Cardiac fibroblast (primary cell): ENCODE measurements at regions not wholly inside any gene's neighbourhood (a gene's known extent, or its start where the extent isn't known, plus 50 kb on each side); places are given as distances from the start of the nearest gene placed in this dataset.

Experiments used
- DNase-seq, 2 donors: peaks; one replicate each; pipeline versions ENCODE4 v3.0.0 to v3.0.0-alpha.2; 2010; ENCODE audit warnings: low read depth in 2 of 2
- H3K4me3 ChIP-seq, 2 donors: replicated peaks in 1 of 2; 1 replicate in 1 of 2; 2 replicates in 1 of 2; pipeline ENCODE4 v1.5.1; 2011; ENCODE audit warnings: low read depth in 2 of 2, low read length in 2 of 2, mild to moderate bottlenecking in 2 of 2, moderate library complexity in 1 of 2
- CTCF ChIP-seq: IDR thresholded peaks from one replicate; pipeline ENCODE4 v1.5.1; 2011; ENCODE audit warnings: low read depth, mild to moderate bottlenecking, low read length, inconsistent platforms

DNA sequence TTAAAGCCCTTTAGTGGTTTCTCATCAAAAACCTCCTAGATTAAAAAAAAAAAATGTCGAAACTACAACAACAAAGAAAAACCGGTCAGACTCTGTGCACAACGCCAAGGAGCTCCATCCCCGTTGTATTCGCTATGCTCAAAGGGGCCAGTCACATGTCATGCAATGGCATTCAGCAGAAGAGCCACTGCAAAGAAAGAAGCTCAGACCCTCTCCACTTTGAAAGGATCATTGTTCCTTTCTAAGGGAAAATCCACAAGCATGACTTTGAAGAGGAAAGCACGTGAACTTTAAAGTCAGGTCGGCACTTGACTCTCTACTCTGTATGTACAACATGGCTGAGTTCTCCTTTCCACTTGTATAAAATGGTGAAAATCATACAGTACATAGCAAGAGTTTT lies 655.6 kb downstream of the ETS1 start:
- TF ChIP-seq CTCF: no peak
- DNase-seq: no peak
- H3K4me3 ChIP-seq: no peak overlapping the region

DNA sequence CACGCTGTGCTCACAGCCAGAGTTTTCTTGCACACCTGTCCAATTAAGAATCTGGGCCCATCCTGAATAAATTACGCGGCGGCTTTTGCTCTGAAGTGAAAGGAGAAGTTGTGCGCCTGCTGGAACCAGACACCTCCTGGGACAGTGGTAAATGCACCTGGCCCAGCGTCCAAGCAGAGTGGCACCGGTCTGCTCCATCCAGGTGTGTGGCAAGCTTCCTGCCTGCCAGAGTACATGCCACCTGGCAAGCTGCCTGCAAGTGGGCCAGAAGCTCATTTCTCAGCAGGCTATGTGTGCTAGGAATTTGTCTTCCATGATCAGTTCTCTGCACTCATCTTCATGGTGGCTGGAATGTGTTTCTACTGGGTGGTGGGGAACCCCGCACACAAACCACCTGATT lies 660.6 kb downstream of the ETS1 start:
- H3K4me3 ChIP-seq: no peak overlapping the region
- TF ChIP-seq CTCF: no peak
- DNase-seq: no peak

GRCh38 chr11:127925475-127925874 lies 661.9 kb downstream of the ETS1 start:
- no peak overlapping the region for H3K4me3 ChIP-seq
- peak in 1 of 2 donors; percentile 67 for DNase-seq
- TF ChIP-seq CTCF: no peak

DNA sequence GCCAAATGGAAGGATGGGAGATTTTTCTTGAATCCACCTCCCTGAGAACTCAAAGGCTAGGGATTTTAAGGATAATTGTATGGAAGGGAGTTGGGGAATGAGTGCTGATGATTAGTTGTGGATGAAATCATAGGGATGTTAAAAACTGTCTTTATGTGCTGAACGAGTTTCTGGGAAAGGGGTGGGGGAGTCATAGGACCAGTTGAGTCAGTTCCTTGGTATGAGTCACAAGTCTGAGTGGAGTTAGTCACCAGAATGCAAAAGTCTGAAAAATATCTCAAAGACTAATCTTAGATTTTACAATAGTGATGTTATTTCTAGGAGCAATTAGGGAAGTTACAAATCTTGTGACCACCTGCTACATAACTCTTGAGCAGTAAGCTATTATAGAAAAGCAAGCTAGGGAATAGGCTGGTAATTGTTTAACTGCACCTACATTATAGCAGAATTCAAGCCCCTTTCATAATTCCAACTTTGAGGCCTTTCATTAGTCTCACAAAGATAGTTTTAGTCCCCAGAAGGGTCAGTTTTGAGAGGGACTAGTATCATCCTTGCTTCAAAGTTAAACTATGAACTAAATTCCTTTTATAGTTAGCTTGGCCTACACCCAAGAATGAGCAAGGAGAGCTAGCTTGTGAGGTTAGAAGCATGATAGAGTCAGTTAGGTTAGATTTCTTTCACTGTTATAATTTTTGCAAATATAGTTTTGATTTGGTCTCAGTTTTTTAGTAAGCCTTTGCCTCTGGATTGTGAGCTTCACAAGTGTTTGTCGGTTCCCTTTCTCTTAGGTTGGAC lies 668.0 kb downstream of the ETS1 start:
- TF ChIP-seq CTCF: no peak
- H3K4me3 ChIP-seq: no peak overlapping the region
- peak; percentile 39 to 95 for DNase-seq

DNA sequence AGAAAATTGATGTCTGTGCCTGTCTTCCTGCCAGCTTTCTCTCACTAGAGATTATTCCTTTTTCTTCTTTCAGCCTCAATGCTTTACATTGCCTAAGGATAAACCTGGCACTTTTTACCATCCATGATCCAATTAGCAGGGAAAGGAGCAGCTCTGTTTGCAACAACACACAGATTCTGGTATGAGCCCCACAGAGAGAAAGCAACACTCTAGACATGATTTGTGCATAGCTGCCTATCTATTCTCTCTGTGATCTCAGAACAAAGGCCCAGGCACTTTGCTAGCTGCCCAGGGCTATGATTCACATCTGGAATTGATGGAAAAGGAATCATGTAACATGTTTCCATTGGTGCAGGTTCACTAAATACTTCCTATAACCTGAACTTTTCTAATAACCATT lies 685.0 kb downstream of the ETS1 start:
- no peak for DNase-seq
- TF ChIP-seq CTCF: no peak
- H3K4me3 ChIP-seq: no peak overlapping the region

DNA sequence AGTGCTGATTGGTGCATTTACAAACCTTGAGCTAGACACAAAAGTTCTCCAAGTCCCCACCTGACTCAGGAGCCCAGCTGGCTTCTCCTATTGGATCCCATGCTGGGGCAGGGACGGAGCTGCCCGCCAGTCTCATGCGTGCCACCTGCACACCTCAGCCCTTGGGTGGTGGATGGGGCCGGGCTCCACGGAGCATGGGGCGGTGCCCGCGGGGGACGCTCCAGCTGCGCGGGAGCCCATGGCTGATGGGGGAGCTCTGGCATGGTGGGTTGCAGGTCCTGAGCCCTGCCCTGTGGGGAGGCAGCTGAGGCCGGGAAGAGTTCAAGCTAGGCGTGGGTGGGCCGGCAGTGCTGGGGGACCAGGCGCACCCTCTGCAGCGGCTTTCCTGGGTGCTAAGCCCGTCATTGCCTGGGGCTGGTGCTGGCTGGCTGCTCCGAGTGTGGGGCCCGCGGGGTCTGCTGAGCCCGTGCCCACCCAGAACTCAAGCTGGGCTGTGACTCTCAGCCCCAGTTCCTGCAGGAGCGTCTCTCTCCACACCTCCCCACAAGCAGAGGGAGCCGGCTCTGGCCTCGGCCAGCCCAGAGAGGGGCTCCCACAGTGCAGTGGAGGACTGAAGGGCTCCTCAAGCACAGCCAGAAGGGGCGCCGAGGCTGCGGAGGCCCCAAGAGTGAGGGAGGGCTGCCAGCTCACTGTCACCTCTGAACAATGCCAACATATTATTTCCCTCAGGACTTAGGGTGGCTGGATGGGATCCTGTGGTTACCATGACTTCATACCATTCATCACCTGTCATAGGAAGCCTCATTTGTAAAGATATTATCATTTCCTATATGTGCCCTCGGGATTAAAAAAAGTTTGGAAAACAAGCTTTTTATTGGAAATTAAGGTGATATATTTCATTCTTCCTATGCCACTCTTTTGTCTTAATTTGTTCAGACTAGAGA lies 688.7 kb downstream of the ETS1 start:
- no peak overlapping the region for H3K4me3 ChIP-seq

More for the DNA sequence above, 688.7 kb downstream of the ETS1 start:
- no peak for DNase-seq
- TF ChIP-seq CTCF: no peak
